Upper lobe of right lung (tissue), 1 donor: ENCODE measurements at regions not wholly inside any gene's neighbourhood (a gene's known extent, or its start where the extent isn't known, plus 50 kb on each side); places are given as distances from the start of the nearest gene placed in this dataset.
"Not testable (repeated sequence)": the region's sequence is repeated elsewhere in the genome, so short reads cannot be mapped to it uniquely, and the experiment has no call there.

ENCODE experiments used
- ATAC-seq: fragments of 200-7000 bp; cut with Tn5 transposase; one replicate; pipeline ENCODE4 v1.9.1; 2020; ENCODE audit warnings: mild to moderate bottlenecking, moderate library complexity
- DNase-seq: peaks from one replicate; pipeline ENCODE4 v3.0.0-alpha.2; 2020
- H3K27ac ChIP-seq: fragments of 200-600 bp; one replicate; pipeline ENCODE4 v1.8.0; 2022
- H3K27me3 ChIP-seq: fragments of 200-600 bp; one replicate; pipeline ENCODE4 v1.8.0; 2022; ENCODE audit warnings: mild to moderate bottlenecking
- H3K36me3 ChIP-seq: fragments of 200-600 bp; one replicate; pipeline ENCODE4 v1.8.0; 2022
- H3K4me1 ChIP-seq: fragments of 200-600 bp; one replicate; pipeline ENCODE4 v1.8.0; 2022
- H3K4me3 ChIP-seq: fragments of 200-600 bp; one replicate; pipeline ENCODE4 v1.8.0; 2022; ENCODE audit warnings: mild to moderate bottlenecking
- H3K9me3 ChIP-seq: fragments of 200-600 bp; one replicate; pipeline ENCODE4 v1.8.0; 2022
- CTCF ChIP-seq: fragments of 200-600 bp; IDR thresholded peaks from one replicate; pipeline ENCODE4 v1.8.0; 2022; ENCODE audit warnings: antibody characterized with exemption
- intact Hi-C: fragments of 100-400 bp; cut with DNase I; formaldehyde crosslinking; loops from one replicate; pipeline ENCODE4 v1.11.0; 2022
- donor health status: DM: no; HTN: yes; CAD: no; lungs with severe emphysema.

DNA sequence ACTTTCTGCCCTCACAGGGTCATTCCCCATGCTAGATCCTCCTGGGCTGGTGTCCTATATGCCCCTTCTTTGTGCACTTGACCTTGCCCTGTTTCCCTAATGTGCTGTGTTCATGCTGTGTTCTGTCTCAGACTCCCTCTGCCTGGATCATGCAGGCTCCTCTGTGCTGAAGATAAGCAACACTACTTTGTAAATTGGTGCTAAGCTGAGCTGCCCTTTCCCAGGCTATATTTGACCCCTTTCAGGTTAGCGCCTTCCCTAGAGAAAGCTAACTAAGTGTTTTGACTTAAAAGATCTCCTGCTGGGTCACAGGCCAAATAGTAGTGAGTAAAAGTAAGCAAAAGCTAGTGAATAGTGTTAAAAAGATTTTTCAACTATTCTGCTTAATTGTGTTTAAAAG is 257.2 kb upstream of the RGPD4 start:
- Histone ChIP-seq H3K36me3 (no peaks in the 10 kb centered on the region), H3K9me3 (no peaks in the 10 kb centered on the region), H3K27me3 (no peaks in the 10 kb centered on the region), H3K4me1 (no peaks in the 10 kb centered on the region), H3K27ac (no peak overlapping the region), H3K4me3 (no peak overlapping the region)
- DNase-seq: no peak
- no peak for TF ChIP-seq CTCF
- intact Hi-C loops: no loop called here
- ATAC-seq: no peak

GRCh38 chr2:107570876-107571275 is 255.8 kb upstream of the RGPD4 start:
- H3K4me3 ChIP-seq: no peak overlapping the region
- intact Hi-C loops: no loop called here
- no peak for TF ChIP-seq CTCF
- H3K27ac ChIP-seq: no peak overlapping the region
- DNase-seq: no peak
- ATAC-seq: no peak
- H3K4me1 ChIP-seq: no peaks in the 10 kb centered on the region
- H3K27me3 ChIP-seq: no peaks in the 10 kb centered on the region
- no peaks in the 10 kb centered on the region for H3K36me3 ChIP-seq
- no peaks in the 10 kb centered on the region for H3K9me3 ChIP-seq

- ATAC-seq, DNase-seq, H3K36me3 ChIP-seq: not testable (repeated sequence)
Measured at GRCh38 chr2:107572890-107573289, 253.8 kb upstream of the RGPD4 start.

DNA sequence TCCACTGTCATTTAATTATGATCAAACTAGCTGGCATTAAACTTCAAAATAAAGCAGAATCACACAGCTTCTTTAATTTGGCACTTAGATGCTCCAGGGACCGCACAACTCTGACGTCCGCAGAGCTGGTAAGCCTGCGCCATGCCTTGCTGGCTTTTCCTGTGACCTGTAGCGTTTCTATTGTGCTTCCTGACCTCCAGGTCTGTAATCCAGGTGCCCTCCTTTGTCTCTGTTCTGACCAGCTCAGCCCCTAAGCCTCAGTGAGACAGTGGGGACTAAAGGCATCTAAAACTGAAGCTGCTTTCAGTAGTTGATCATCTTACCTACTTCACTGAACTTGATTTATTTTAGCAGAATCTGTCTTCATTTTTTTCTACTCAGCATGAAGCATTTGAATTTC is 249.7 kb upstream of the RGPD4 start:
- ATAC-seq: no peak
- DNase-seq: no peak
- H3K9me3 ChIP-seq: no peaks in the 10 kb centered on the region
- no peaks in the 10 kb centered on the region for H3K27me3 ChIP-seq
- no peaks in the 10 kb centered on the region for H3K36me3 ChIP-seq
- H3K27ac ChIP-seq: no peak overlapping the region
- TF ChIP-seq CTCF: no peak
- intact Hi-C loops: no loop called here
- H3K4me3 ChIP-seq: no peak overlapping the region
- H3K4me1 ChIP-seq: no peaks in the 10 kb centered on the region

More at GRCh38 chr2:107572890-107573289, 253.8 kb upstream of the RGPD4 start:
- H3K27ac ChIP-seq, intact Hi-C loops, H3K4me1 ChIP-seq, H3K4me3 ChIP-seq, H3K27me3 ChIP-seq, H3K9me3 ChIP-seq: not testable (repeated sequence)
- TF ChIP-seq CTCF: peak; percentile 8

GRCh38 chr2:107582487-107582886 is 244.2 kb upstream of the RGPD4 start:
- DNase-seq: no peak
- no peak for TF ChIP-seq CTCF
- intact Hi-C loops: no loop called here
- Histone ChIP-seq H3K27ac (no peak overlapping the region), H3K4me3 (no peak overlapping the region), H3K36me3 (no peaks in the 10 kb centered on the region), H3K27me3 (no peaks in the 10 kb centered on the region), H3K9me3 (no peaks in the 10 kb centered on the region), H3K4me1 (no peaks in the 10 kb centered on the region)
- ATAC-seq: no peak

DNA sequence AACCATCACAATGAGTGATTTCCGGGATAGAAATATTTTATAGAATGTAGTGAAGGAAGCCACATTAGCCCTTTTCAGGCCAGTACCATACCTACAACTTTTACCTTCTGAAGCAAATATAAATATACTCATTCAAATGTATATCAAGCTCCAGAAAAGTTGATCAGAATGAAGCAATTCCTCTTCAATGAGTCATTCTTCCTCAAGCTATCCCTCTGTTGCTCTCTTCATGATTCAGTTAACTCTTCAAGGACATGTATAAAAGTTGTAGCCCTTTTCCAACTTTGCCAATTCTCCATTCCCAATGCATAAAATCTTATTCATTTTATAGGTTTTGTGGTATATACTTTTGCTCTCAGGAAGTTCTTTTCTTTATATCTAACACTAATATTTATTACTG is 242.1 kb upstream of the RGPD4 start:
- no peaks in the 10 kb centered on the region for H3K4me1 ChIP-seq
- ATAC-seq (no peak), DNase-seq (no peak)
- no peaks in the 10 kb centered on the region for H3K36me3 ChIP-seq
- no peak for TF ChIP-seq CTCF
- intact Hi-C loops: no loop called here
- no peaks in the 10 kb centered on the region for H3K9me3 ChIP-seq
- no peak overlapping the region for H3K27ac ChIP-seq
- no peak overlapping the region for H3K4me3 ChIP-seq
- H3K27me3 ChIP-seq: no peaks in the 10 kb centered on the region
